A549 (cell line): ENCODE measurements at regions not wholly inside any gene's neighbourhood (a gene's known extent, or its start where the extent isn't known, plus 50 kb on each side); places are given as distances from the start of the nearest gene placed in this dataset.

ENCODE experiments used
- CHD2 ChIP-seq: fragments of 150-350 bp; IDR thresholded peaks from 2 replicates; pipeline ENCODE4 v1.6.1; 2014; ENCODE audit warnings: low read length; ENCODE audit not compliant: partially characterized antibody
- CTCF ChIP-seq: fragments of >200 bp; sonication (Bioruptor Twin); formaldehyde crosslinking; IDR thresholded peaks from 3 replicates; pipeline ENCODE4 v1.5.1; 2016
- EP300 ChIP-seq, 2 experiments: fragments of >200 bp; sonication (Bioruptor Twin); formaldehyde crosslinking; IDR thresholded peaks; 2 replicates in 1 of 2; 3 replicates in 1 of 2; pipeline ENCODE4 v1.6.1; 2016 to 2017
- ESRRA ChIP-seq: fragments of 150-350 bp; IDR thresholded peaks from 2 replicates; pipeline ENCODE4 v1.6.1; 2014; ENCODE audit warnings: mild to moderate bottlenecking, low read length, borderline replicate concordance
- FOSB ChIP-seq: fragments of 250-450 bp; sonication (Bioruptor Pico); IDR thresholded peaks from 2 replicates; pipeline ENCODE4 v1.5.0; 2020; ENCODE audit warnings: mild to moderate bottlenecking, moderate library complexity
- RAD21 ChIP-seq, 2 experiments: fragments of >200 bp in 1 of 2; sonication (Bioruptor Twin) in 1 of 2; formaldehyde crosslinking in 1 of 2; IDR thresholded peaks in 1 of 2; conservative IDR thresholded peaks in 1 of 2; 2 replicates in 1 of 2; 3 replicates in 1 of 2; pipeline ENCODE4 v1.6.1; 2012 to 2018; ENCODE audit warnings: inconsistent platforms in 1 of 2
- RFX5 ChIP-seq: fragments of 450-650 bp; IDR thresholded peaks from 2 replicates; pipeline ENCODE4 v1.7.1; 2014; ENCODE audit warnings: antibody characterized with exemption, mild to moderate bottlenecking, moderate library complexity
- USF2 ChIP-seq: fragments of 450-650 bp; IDR thresholded peaks from 2 replicates; pipeline ENCODE4 v1.6.1; 2014; ENCODE audit warnings: antibody characterized with exemption

GRCh38 chr3:78026318-78026828, 986.5 kb downstream of the ROBO2 start:
- TF ChIP-seq RFX5 (no peak), ESRRA (no peak), CTCF (no peak), EP300 (IDR thresholded peaks at IDR 0.05) (no peak), FOSB (CRISPR knock-in tag) (no peak), USF2 (no peak), CHD2 (no peak), RAD21 (conservative IDR thresholded peaks at IDR 0.05 in 1 of 2, IDR thresholded peaks at IDR 0.05 in 1 of 2) (no peak)
